SK-N-SH treated with all-trans-retinoic acid at 6 μM for 48 hours (cell line): ENCODE measurements at regions not wholly inside any gene's neighbourhood (a gene's known extent, or its start where the extent isn't known, plus 50 kb on each side); places are given as distances from the start of the nearest gene placed in this dataset.

Source experiments
- ATAC-seq: fragments of 200-7000 bp; cut with Tn5 transposase; 3 replicates; pipeline ENCODE4 v1.9.1; 2020; ENCODE audit warnings: mild to moderate bottlenecking, moderate library complexity
- ARNTL ChIP-seq: fragments of 450-650 bp; formaldehyde crosslinking; IDR thresholded peaks from 2 replicates; pipeline ENCODE4 v1.5.0; 2020; ENCODE audit warnings: low read depth, mild to moderate bottlenecking, moderate library complexity, borderline replicate concordance
- BACH2 ChIP-seq: fragments of 250-450 bp; sonication (Bioruptor Pico); IDR thresholded peaks from 2 replicates; pipeline ENCODE4 v1.9.0; 2021; ENCODE audit warnings: mild to moderate bottlenecking, borderline replicate concordance
- CSDC2 ChIP-seq: fragments of 250-450 bp; sonication (Bioruptor Pico); IDR thresholded peaks from 2 replicates; pipeline ENCODE4 v1.5.0; 2020; ENCODE audit warnings: mild to moderate bottlenecking, moderate library complexity
- ESRRG ChIP-seq: fragments of 250-450 bp; sonication (Bioruptor Pico); IDR thresholded peaks from 2 replicates; pipeline ENCODE4 v1.6.1; 2021; ENCODE audit warnings: mild to moderate bottlenecking
- GLIS3 ChIP-seq: fragments of 250-450 bp; sonication (Bioruptor Pico); IDR thresholded peaks from 2 replicates; pipeline ENCODE4 v1.5.0; 2020; ENCODE audit warnings: mild to moderate bottlenecking, moderate library complexity
- ISL1 ChIP-seq: fragments of 250-450 bp; sonication (Bioruptor Pico); IDR thresholded peaks from 2 replicates; pipeline ENCODE4 v2.1.2; 2022; ENCODE audit warnings: mild to moderate bottlenecking, moderate library complexity
- PPARA ChIP-seq: fragments of 250-450 bp; sonication (Bioruptor Pico); IDR thresholded peaks from 2 replicates; pipeline ENCODE4 v1.5.0; 2020; ENCODE audit warnings: mild to moderate bottlenecking, borderline replicate concordance
- RARB ChIP-seq: fragments of 250-450 bp; sonication (Bioruptor Pico); IDR thresholded peaks from 2 replicates; pipeline ENCODE4 v1.8.0; 2021; ENCODE audit warnings: mild to moderate bottlenecking, moderate library complexity
- SNAI2 ChIP-seq: fragments of 250-450 bp; sonication (Bioruptor Pico); IDR thresholded peaks from 2 replicates; pipeline ENCODE4 v1.5.0; 2020; ENCODE audit warnings: mild to moderate bottlenecking, moderate library complexity
- TCF4 ChIP-seq: fragments of 250-450 bp; sonication (Bioruptor Pico); IDR thresholded peaks from 2 replicates; pipeline ENCODE4 v1.8.0; 2021; ENCODE audit warnings: mild to moderate bottlenecking, moderate library complexity, borderline replicate concordance
- TOX ChIP-seq: fragments of 250-450 bp; sonication (Bioruptor Pico); IDR thresholded peaks from 2 replicates; pipeline ENCODE4 v1.8.0; 2021; ENCODE audit warnings: mild to moderate bottlenecking, moderate library complexity, borderline replicate concordance
- ZC3H10 ChIP-seq: fragments of 250-450 bp; sonication (Bioruptor Pico); IDR thresholded peaks from 2 replicates; pipeline ENCODE4 v1.5.1; 2021; ENCODE audit warnings: mild to moderate bottlenecking, moderate library complexity
- ZFP3 ChIP-seq: fragments of 250-450 bp; sonication (Bioruptor Pico); IDR thresholded peaks from 2 replicates; pipeline ENCODE4 v1.5.0; 2020; ENCODE audit warnings: mild to moderate bottlenecking, moderate library complexity
- ZFP30 ChIP-seq: fragments of 450-650 bp; formaldehyde crosslinking; IDR thresholded peaks from 2 replicates; pipeline ENCODE4 v1.5.0; 2022; ENCODE audit warnings: mild to moderate bottlenecking, moderate library complexity
- ZNF70 ChIP-seq: fragments of 450-650 bp; formaldehyde crosslinking; IDR thresholded peaks from 2 replicates; pipeline ENCODE4 v1.5.0; 2020; ENCODE audit warnings: mild to moderate bottlenecking, moderate library complexity
- ZNF8 ChIP-seq: fragments of 450-650 bp; formaldehyde crosslinking; IDR thresholded peaks from 2 replicates; pipeline ENCODE4 v1.5.0; 2020; ENCODE audit warnings: mild to moderate bottlenecking, moderate library complexity
- TF ChIP-seq, protein P1 (sequence below): fragments of 250-450 bp; sonication (Bioruptor Pico); IDR thresholded peaks from 2 replicates; pipeline ENCODE4 v1.8.0; 2021; ENCODE audit warnings: low read depth, mild to moderate bottlenecking, moderate library complexity, borderline replicate concordance
- TF ChIP-seq, protein P2 (sequence below): fragments of 250-450 bp; sonication (Bioruptor Pico); IDR thresholded peaks from 2 replicates; pipeline ENCODE4 v1.5.1; 2020; ENCODE audit warnings: low read depth, mild to moderate bottlenecking, moderate library complexity
- TF ChIP-seq, protein P3 (sequence below): fragments of 250-450 bp; sonication (Bioruptor Pico); IDR thresholded peaks from 2 replicates; pipeline ENCODE4 v1.5.0; 2020; ENCODE audit warnings: mild to moderate bottlenecking, moderate library complexity
- TF ChIP-seq, protein P4 (sequence below): fragments of 250-450 bp; sonication (Bioruptor Pico); IDR thresholded peaks from 2 replicates; pipeline ENCODE4 v1.5.1; 2021; ENCODE audit warnings: mild to moderate bottlenecking, moderate library complexity

DNA sequence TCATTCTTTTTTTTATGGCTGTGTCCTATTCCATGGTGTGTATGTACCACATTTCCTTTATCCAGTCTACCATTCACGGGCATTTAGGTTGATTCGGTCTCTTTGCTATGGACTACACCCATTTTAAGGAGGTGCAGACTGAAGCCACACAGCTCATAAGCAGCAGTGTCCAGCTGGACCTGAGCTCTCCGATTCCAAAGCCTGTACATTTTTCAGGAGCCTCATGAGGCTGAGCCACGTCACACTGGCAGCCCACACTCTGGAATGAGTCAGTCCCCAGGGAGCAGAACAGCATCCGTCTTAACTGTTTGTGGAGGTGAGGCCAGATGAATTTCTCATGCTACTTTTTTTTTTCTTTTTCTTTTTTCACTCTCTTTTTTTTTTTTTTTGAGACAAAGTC, 116.1 kb downstream of the C16orf95 start:
- TF ChIP-seq ZFP30 (CRISPR knock-in tag) (no peak), ARNTL (CRISPR knock-in tag) (no peak), CSDC2 (no peak), GLIS3 (CRISPR knock-in tag) (no peak), BACH2 (CRISPR knock-in tag) (no peak), ZFP3 (no peak), PPARA (CRISPR knock-in tag) (no peak), ZC3H10 (CRISPR knock-in tag) (no peak), ZNF8 (CRISPR knock-in tag) (no peak), TOX (CRISPR knock-in tag) (no peak), ZNF70 (CRISPR knock-in tag) (no peak), ISL1 (CRISPR knock-in tag) (no peak), ESRRG (CRISPR knock-in tag) (no peak), RARB (no peak), TCF4 (CRISPR knock-in tag) (no peak)
- TF ChIP-seq, protein P1, sequence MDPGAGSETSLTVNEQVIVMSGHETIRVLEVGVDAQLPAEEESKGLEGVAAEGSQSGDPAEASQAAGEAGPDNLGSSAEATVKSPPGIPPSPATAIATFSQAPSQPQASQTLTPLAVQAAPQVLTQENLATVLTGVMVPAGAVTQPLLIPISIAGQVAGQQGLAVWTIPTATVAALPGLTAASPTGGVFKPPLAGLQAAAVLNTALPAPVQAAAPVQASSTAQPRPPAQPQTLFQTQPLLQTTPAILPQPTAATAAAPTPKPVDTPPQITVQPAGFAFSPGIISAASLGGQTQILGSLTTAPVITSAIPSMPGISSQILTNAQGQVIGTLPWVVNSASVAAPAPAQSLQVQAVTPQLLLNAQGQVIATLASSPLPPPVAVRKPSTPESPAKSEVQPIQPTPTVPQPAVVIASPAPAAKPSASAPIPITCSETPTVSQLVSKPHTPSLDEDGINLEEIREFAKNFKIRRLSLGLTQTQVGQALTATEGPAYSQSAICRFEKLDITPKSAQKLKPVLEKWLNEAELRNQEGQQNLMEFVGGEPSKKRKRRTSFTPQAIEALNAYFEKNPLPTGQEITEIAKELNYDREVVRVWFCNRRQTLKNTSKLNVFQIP (CRISPR knock-in tag): no peak
- TF ChIP-seq, protein P2, sequence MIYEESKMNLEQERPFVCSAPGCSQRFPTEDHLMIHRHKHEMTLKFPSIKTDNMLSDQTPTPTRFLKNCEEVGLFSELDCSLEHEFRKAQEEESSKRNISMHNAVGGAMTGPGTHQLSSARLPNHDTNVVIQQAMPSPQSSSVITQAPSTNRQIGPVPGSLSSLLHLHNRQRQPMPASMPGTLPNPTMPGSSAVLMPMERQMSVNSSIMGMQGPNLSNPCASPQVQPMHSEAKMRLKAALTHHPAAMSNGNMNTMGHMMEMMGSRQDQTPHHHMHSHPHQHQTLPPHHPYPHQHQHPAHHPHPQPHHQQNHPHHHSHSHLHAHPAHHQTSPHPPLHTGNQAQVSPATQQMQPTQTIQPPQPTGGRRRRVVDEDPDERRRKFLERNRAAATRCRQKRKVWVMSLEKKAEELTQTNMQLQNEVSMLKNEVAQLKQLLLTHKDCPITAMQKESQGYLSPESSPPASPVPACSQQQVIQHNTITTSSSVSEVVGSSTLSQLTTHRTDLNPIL (CRISPR knock-in tag): no peak
- TF ChIP-seq, protein P3, sequence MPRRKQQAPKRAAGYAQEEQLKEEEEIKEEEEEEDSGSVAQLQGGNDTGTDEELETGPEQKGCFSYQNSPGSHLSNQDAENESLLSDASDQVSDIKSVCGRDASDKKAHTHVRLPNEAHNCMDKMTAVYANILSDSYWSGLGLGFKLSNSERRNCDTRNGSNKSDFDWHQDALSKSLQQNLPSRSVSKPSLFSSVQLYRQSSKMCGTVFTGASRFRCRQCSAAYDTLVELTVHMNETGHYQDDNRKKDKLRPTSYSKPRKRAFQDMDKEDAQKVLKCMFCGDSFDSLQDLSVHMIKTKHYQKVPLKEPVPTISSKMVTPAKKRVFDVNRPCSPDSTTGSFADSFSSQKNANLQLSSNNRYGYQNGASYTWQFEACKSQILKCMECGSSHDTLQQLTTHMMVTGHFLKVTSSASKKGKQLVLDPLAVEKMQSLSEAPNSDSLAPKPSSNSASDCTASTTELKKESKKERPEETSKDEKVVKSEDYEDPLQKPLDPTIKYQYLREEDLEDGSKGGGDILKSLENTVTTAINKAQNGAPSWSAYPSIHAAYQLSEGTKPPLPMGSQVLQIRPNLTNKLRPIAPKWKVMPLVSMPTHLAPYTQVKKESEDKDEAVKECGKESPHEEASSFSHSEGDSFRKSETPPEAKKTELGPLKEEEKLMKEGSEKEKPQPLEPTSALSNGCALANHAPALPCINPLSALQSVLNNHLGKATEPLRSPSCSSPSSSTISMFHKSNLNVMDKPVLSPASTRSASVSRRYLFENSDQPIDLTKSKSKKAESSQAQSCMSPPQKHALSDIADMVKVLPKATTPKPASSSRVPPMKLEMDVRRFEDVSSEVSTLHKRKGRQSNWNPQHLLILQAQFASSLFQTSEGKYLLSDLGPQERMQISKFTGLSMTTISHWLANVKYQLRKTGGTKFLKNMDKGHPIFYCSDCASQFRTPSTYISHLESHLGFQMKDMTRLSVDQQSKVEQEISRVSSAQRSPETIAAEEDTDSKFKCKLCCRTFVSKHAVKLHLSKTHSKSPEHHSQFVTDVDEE (CRISPR knock-in tag): no peak
- TF ChIP-seq, protein P4, sequence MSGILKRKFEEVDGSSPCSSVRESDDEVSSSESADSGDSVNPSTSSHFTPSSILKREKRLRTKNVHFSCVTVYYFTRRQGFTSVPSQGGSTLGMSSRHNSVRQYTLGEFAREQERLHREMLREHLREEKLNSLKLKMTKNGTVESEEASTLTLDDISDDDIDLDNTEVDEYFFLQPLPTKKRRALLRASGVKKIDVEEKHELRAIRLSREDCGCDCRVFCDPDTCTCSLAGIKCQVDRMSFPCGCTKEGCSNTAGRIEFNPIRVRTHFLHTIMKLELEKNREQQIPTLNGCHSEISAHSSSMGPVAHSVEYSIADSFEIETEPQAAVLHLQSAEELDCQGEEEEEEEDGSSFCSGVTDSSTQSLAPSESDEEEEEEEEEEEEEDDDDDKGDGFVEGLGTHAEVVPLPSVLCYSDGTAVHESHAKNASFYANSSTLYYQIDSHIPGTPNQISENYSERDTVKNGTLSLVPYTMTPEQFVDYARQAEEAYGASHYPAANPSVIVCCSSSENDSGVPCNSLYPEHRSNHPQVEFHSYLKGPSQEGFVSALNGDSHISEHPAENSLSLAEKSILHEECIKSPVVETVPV: no peak
- TF ChIP-seq, all 23 proteins: peak for 0
- ATAC-seq: peak; percentile 66

DNA sequence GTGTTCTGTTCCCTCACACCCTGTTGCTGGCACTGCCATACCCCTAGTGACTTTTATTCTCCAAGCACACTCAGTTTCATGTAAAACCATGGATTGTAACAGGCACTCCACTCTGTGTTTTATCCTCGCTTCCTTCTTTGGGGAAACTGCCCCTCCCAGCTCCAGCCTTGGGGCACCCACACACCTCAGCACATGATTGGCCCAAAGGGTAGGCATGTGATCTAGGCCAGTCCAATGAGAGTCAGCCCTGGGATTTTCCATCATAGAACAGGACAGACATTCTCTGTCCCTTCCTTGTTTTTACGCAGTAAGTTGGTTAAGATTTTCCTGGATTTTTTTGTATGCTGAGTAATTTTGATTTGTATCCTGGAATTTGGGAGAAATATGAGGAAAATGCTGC, 115.4 kb downstream of the C16orf95 start:
- ATAC-seq: no peak
- TF ChIP-seq TOX (CRISPR knock-in tag) (no peak), ZFP30 (CRISPR knock-in tag) (no peak), SNAI2 (CRISPR knock-in tag) (no peak), ZFP3 (no peak), ESRRG (CRISPR knock-in tag) (no peak), TCF4 (CRISPR knock-in tag) (no peak), ARNTL (CRISPR knock-in tag) (no peak), ZC3H10 (CRISPR knock-in tag) (no peak), BACH2 (CRISPR knock-in tag) (no peak)
- TF ChIP-seq, all 23 proteins: peak for 0

DNA sequence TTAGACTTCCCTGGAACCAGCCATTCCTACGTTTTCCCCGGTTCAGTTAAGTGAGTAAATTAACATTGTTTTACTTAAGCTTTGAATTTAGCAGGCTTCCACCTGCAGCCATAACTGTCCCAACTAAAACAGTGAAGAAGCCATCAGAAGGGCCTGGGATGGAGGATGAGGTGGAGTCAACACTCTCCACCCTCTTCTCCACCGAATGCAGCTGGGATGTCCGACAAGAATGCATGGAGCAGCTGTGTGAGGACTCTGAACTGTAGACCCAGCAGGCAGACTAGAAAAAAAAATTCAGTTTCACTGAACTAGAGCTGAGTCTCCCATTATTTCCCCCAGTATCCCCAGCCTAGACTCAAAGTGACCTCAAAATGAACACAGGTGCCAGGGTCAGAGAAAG, 114.8 kb downstream of the C16orf95 start:
- no peak for TF ChIP-seq GLIS3 (CRISPR knock-in tag)
- no peak for TF ChIP-seq ISL1 (CRISPR knock-in tag)
- TF ChIP-seq, protein P1 (CRISPR knock-in tag): no peak
- TF ChIP-seq ZFP30 (CRISPR knock-in tag): no peak
- TF ChIP-seq, protein P3 (CRISPR knock-in tag): no peak
- TF ChIP-seq TCF4 (CRISPR knock-in tag): no peak
- no peak for ATAC-seq
